HG02981 (cell line): ENCODE measurements at regions not wholly inside any gene's neighbourhood (a gene's known extent, or its start where the extent isn't known, plus 50 kb on each side); places are given as distances from the start of the nearest gene placed in this dataset.
"Not testable (repeated sequence)": the region's sequence is repeated elsewhere in the genome, so short reads cannot be mapped to it uniquely, and the experiment has no call there.

Experiments used
- ATAC-seq: cut with Tn5 transposase; IDR thresholded peaks from one replicate; pipeline ENCODE4 v1.9.1; 2021; ENCODE audit warnings: mild to moderate bottlenecking, moderate library complexity; ENCODE audit not compliant: unreplicated experiment

- no peak for ATAC-seq
These were observed 512.7 kb downstream of the SLCO4C1 start for GRCh38 chr5:101783241-101784013.

GRCh38 chr5:101782352-101783103, 513.6 kb downstream of the SLCO4C1 start:
- no peak for ATAC-seq

- ATAC-seq, result no peak
These were observed 545.0 kb downstream of the SLCO4C1 start for GRCh38 chr5:101751105-101751504.

- ATAC-seq, result not testable (repeated sequence)
These were observed 553.1 kb downstream of the SLCO4C1 start for GRCh38 chr5:101743000-101743399.

GRCh38 chr5:101728933-101729332, 567.2 kb downstream of the SLCO4C1 start:
- no peak for ATAC-seq

GRCh38 chr5:101721543-101721942, 574.5 kb downstream of the SLCO4C1 start:
- ATAC-seq, result no peak

GRCh38 chr5:101720033-101720432, 576.1 kb downstream of the SLCO4C1 start:
- no peak for ATAC-seq

GRCh38 chr5:101717721-101718120, 578.4 kb downstream of the SLCO4C1 start:
- ATAC-seq, result no peak

- ATAC-seq, result no peak
These were observed 579.1 kb downstream of the SLCO4C1 start for GRCh38 chr5:101716941-101717340.

- not testable (repeated sequence) for ATAC-seq
These were observed 580.3 kb downstream of the SLCO4C1 start for GRCh38 chr5:101715790-101716189.

GRCh38 chr5:101689306-101689705, 606.8 kb downstream of the SLCO4C1 start:
- ATAC-seq, result no peak

GRCh38 chr5:101688156-101688555, 607.9 kb downstream of the SLCO4C1 start:
- no peak for ATAC-seq

- no peak for ATAC-seq
These were observed 608.6 kb downstream of the SLCO4C1 start for GRCh38 chr5:101687349-101687985.

- ATAC-seq, result no peak
These were observed 609.4 kb downstream of the SLCO4C1 start for GRCh38 chr5:101686536-101687157.

- no peak for ATAC-seq
These were observed 616.3 kb downstream of the SLCO4C1 start for GRCh38 chr5:101679816-101680215.

GRCh38 chr5:101678481-101679193, 617.4 kb downstream of the SLCO4C1 start:
- peak; percentile 83 for ATAC-seq

- no peak for ATAC-seq
These were observed 618.1 kb downstream of the SLCO4C1 start for GRCh38 chr5:101677961-101678360.

- no peak for ATAC-seq
These were observed 619.4 kb downstream of the SLCO4C1 start for GRCh38 chr5:101676646-101677045.

GRCh38 chr5:101675510-101676219, 620.4 kb downstream of the SLCO4C1 start:
- ATAC-seq, result no peak

- no peak for ATAC-seq
These were observed 623.0 kb downstream of the SLCO4C1 start for GRCh38 chr5:101673120-101673519.
